Smooth muscle cell (in vitro differentiated cells): ENCODE measurements at regions not wholly inside any gene's neighbourhood (a gene's known extent, or its start where the extent isn't known, plus 50 kb on each side); places are given as distances from the start of the nearest gene placed in this dataset.
"Not testable (repeated sequence)": the region's sequence is repeated elsewhere in the genome, so short reads cannot be mapped to it uniquely, and the experiment has no call there.

Experiments
- DNase-seq: peaks from one replicate; lab custom pipeline; 2025; ENCODE audit not compliant: unreplicated experiment; lab: John Stamatoyannopoulos, UW
- H2AFZ ChIP-seq: fragments of 200-600 bp; sonication (generic); 2 replicates; pipeline ENCODE4 v1.6.0; 2016; ENCODE audit warnings: antibody characterized with exemption, low read depth, mild to moderate bottlenecking
- H3F3A ChIP-seq: fragments of 200-600 bp; sonication (generic); 2 replicates; pipeline ENCODE4 v1.6.0; 2017; ENCODE audit warnings: antibody characterized with exemption, low read depth
- H3K27ac ChIP-seq: fragments of 200-600 bp; sonication (generic); 2 replicates; pipeline ENCODE4 v1.5.1; 2016; ENCODE audit warnings: low read depth, mild to moderate bottlenecking
- H3K27me3 ChIP-seq: fragments of 200-600 bp; sonication (generic); 2 replicates; pipeline ENCODE4 v1.6.1; 2016; ENCODE audit warnings: low read depth, mild to moderate bottlenecking
- H3K36me3 ChIP-seq: fragments of 200-600 bp; sonication (generic); 2 replicates; pipeline ENCODE4 v1.5.1; 2016; ENCODE audit warnings: low read depth
- H3K4me1 ChIP-seq: fragments of 200-600 bp; sonication (generic); 2 replicates; pipeline ENCODE4 v1.5.1; 2016; ENCODE audit warnings: low read depth
- H3K4me2 ChIP-seq: fragments of 200-600 bp; sonication (generic); 2 replicates; pipeline ENCODE4 v1.6.0; 2016; ENCODE audit warnings: mild to moderate bottlenecking
- H3K4me3 ChIP-seq: fragments of 200-600 bp; sonication (generic); 2 replicates; pipeline ENCODE4 v1.5.1; 2016; ENCODE audit warnings: mild to moderate bottlenecking
- H3K79me2 ChIP-seq: fragments of 200-600 bp; sonication (generic); 2 replicates; pipeline ENCODE4 v1.6.0; 2016; ENCODE audit warnings: low read depth, mild to moderate bottlenecking
- H3K9ac ChIP-seq: fragments of 200-600 bp; sonication (generic); 2 replicates; pipeline ENCODE4 v1.6.0; 2016; ENCODE audit warnings: low read depth
- H3K9me3 ChIP-seq: fragments of 200-600 bp; sonication (generic); replicated peaks from 2 replicates; pipeline ENCODE4 v1.5.1; 2016; ENCODE audit warnings: low read depth
- H4K20me1 ChIP-seq: fragments of 200-600 bp; sonication (generic); 2 replicates; pipeline ENCODE4 v1.6.0; 2016; ENCODE audit warnings: low read depth
- WGBS: methylation state at CpG from one replicate; pipeline ENCODE4 v1.1.7; 2016; ENCODE audit warnings: low lambda C conversion rate; 5-methylcytosine and 5-hydroxymethylcytosine counted together
- TF ChIP-seq, protein P1 (sequence below): fragments of 200-600 bp; sonication (generic); IDR thresholded peaks from 2 replicates; pipeline ENCODE4 v1.5.1; 2017; ENCODE audit warnings: borderline replicate concordance, mild to moderate bottlenecking, antibody characterized with exemption; ENCODE audit not compliant: insufficient read depth, poor library complexity, severe bottlenecking

DNA sequence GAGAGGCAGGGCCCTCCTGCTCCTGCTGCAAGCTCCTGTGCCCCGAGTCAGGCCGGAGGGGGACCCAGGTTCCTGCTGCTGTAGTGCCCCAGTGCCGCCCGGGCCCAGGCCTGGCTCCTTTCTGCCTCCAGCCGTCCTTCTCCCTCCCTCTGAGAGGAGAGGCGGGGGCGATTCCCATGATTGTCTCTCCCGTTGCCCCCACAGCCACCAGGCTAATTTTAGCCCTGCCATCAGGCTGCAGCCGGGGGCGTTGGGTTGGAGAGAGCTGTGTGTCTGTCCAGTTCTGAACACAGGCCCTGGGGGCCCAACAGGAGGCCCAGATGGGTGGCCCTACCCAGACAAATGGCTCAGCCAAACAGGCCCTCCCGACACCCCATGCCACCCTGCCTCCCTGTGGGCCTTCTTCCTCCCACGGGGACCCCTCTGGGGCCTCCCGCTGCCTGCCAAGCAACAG is 214.8 kb downstream of the TBC1D2B start:
- WGBS, result 66% methylated on average over 11 of the region's 13 CpGs
- Histone ChIP-seq H3K79me2 (no peaks in the 10 kb centered on the region), H3F3A (no peaks in the 10 kb centered on the region), H3K9me3 (no peaks in the 10 kb centered on the region), H3K27ac (no peak overlapping the region), H3K9ac (no peak overlapping the region), H3K4me1 (no peaks in the 10 kb centered on the region), H4K20me1 (no peaks in the 10 kb centered on the region), H2AFZ (no peak overlapping the region), H3K4me2 (no peak overlapping the region), H3K36me3 (no peaks in the 10 kb centered on the region), H3K4me3 (no peak overlapping the region), H3K27me3 (no peaks in the 10 kb centered on the region)
- TF ChIP-seq, protein P1, sequence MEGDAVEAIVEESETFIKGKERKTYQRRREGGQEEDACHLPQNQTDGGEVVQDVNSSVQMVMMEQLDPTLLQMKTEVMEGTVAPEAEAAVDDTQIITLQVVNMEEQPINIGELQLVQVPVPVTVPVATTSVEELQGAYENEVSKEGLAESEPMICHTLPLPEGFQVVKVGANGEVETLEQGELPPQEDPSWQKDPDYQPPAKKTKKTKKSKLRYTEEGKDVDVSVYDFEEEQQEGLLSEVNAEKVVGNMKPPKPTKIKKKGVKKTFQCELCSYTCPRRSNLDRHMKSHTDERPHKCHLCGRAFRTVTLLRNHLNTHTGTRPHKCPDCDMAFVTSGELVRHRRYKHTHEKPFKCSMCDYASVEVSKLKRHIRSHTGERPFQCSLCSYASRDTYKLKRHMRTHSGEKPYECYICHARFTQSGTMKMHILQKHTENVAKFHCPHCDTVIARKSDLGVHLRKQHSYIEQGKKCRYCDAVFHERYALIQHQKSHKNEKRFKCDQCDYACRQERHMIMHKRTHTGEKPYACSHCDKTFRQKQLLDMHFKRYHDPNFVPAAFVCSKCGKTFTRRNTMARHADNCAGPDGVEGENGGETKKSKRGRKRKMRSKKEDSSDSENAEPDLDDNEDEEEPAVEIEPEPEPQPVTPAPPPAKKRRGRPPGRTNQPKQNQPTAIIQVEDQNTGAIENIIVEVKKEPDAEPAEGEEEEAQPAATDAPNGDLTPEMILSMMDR, result no peak
- DNase-seq, result no peak

DNA sequence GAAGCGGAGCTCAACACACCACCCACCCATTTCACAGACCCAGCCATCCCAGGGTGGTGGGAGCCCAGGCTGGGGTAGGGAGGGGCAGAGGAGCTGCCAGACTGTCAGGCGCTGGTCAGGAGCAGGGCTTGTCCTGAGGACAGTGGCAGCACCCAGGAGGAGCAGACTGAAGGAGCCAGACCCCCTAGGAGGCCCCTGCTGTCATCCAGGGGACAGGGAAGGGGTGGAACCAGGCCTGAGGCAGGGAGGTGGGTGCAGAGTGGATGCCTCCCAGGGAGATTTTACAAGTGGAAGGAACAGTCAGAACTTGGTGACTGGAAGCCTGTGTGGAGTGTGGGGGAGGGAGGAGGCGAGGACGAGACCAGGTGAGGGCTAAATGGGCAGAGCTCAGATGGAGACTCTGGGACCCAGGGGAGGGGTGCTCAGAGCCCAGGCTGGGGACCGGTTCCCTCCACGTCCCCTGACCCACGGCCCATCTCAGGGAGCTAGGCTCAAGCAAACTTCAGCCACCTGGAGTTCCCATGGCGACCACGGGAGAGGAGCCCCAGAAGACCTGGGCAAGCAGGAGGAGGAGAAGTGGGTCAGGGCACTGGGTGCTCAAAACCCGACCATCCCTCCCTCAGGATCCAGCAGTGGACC is 215.4 kb downstream of the TBC1D2B start:
- not testable (repeated sequence) for H3K4me3 ChIP-seq, DNase-seq, H3K4me2 ChIP-seq, H3K9ac ChIP-seq, H3K27ac ChIP-seq, H3K9me3 ChIP-seq, H3K36me3 ChIP-seq, H3F3A ChIP-seq, H3K27me3 ChIP-seq, H3K79me2 ChIP-seq, H2AFZ ChIP-seq, H3K4me1 ChIP-seq, H4K20me1 ChIP-seq
- 88% methylated on average over 10 of the region's 10 CpGs for WGBS

DNA sequence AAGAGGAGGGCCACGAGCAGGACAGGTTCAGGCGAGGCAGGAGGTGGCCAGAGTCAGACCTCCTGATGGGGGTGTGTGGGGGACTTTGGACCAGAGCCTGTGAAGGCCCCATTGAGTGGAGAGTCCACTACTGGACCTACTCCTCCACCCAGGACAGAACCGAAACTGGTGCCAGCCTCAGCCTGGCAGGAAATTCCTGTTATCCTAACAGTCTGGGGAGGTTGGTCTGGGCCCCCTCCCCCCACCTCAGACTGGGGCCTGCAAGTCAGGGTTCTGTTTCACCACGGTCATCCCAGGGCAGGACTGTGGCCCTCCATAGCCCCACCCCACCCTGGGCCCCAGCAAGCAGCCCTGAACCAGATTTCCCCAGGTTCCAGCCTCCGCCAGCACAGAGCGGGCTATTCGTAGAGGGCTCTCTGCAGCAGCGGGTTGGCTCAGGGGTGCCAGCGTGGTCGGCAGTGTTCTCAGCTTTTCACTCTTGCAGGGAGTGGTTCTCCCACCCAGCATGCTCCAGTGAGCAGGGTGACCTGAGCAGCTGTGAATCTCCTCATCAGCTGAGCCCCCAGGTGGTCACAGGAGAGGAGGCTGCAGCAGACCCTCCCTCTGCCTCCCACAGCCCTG is 217.3 kb downstream of the TBC1D2B start:
- Histone ChIP-seq H4K20me1 (no peaks in the 10 kb centered on the region), H3K4me1 (no peaks in the 10 kb centered on the region), H2AFZ (no peak overlapping the region), H3K36me3 (no peaks in the 10 kb centered on the region), H3K4me2 (no peak overlapping the region), H3K9ac (no peak overlapping the region), H3K27ac (no peak overlapping the region), H3K4me3 (no peak overlapping the region), H3F3A (no peaks in the 10 kb centered on the region), H3K79me2 (no peaks in the 10 kb centered on the region), H3K27me3 (no peaks in the 10 kb centered on the region), H3K9me3 (no peaks in the 10 kb centered on the region)
- DNase-seq, result no peak
- WGBS, result 78% methylated on average over 6 of the region's 10 CpGs
- TF ChIP-seq, protein P1, result no peak

DNA sequence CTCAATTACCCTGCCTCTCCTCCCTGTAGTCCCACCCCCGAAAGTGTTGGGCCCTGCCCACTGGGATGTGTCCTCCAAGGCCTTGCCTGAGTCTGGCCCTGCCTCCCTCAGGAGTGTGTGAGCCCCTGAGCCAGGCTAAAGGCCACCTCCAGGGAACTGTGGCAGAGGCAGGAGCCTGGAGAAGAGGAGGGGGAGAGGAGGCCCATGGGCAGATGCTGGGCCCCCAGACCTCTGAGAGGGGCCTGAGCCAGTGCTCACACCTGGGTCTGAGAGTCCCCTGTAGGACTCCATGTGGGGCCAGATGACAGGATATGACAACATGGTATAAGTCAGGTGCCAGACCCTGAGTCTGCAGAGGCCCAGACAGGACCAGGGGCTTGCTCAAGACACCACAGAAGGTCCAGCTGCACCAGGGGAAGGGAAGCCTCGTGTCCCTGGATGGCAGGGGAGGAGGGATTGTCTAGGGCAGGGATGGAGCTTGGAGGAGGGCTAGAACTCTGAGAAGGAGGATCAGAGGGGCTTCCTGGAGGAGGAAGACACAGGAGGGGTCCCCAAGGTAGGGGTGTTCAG is 217.9 kb downstream of the TBC1D2B start:
- no peak overlapping the region for H3K4me3 ChIP-seq
- H3K4me2 ChIP-seq, result no peak overlapping the region
- H3K27ac ChIP-seq, result no peak overlapping the region
- TF ChIP-seq, protein P1, result no peak
- H3K27me3 ChIP-seq, result no peaks in the 10 kb centered on the region
- WGBS, result 83% methylated on average over 2 of the region's 2 CpGs
- no peak overlapping the region for H2AFZ ChIP-seq
- H3K79me2 ChIP-seq, result no peaks in the 10 kb centered on the region
- H4K20me1 ChIP-seq, result no peaks in the 10 kb centered on the region
- H3K9ac ChIP-seq, result no peak overlapping the region
- no peaks in the 10 kb centered on the region for H3F3A ChIP-seq
- H3K36me3 ChIP-seq, result no peaks in the 10 kb centered on the region
- H3K4me1 ChIP-seq, result no peaks in the 10 kb centered on the region
- no peaks in the 10 kb centered on the region for H3K9me3 ChIP-seq
- DNase-seq, result no peak
